ENCODE measurements at regions not wholly inside any gene's neighbourhood (a gene's known extent, or its start where the extent isn't known, plus 50 kb on each side); places are given as distances from the start of the nearest gene placed in this dataset.

DNA sequence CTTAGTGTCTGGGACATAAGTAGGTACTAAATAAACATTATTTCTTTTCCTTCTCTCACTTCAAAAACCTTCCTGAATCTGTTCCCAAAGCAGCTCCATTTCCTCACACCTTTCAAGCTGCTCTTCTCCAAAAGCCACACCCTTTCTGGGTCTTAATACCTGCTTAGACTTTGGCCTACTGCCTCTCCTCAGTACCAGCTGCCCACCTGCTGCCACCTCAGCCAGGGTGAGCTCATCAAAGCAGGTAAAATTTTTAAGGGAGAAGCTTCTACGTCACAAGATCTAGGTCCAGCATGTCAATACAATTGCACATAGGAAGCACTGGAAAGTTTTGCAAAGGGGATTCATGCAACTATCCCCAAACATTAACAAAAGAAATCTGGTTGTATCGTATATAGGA, 108.4 kb downstream of the RPL27A start:
- no peak for TF ChIP-seq TAF1 (IDR thresholded peaks at IDR 0.05; ENCODE audit: borderline replicate concordance, insufficient read depth, low read length)
- no peak for TF ChIP-seq POLR2AphosphoS5 (IDR thresholded peaks at IDR 0.05; ENCODE audit: low read depth, low read length)
